ENCODE measurements at regions not wholly inside any gene's neighbourhood (a gene's known extent, or its start where the extent isn't known, plus 50 kb on each side); places are given as distances from the start of the nearest gene placed in this dataset.

GRCh38 chr5:91474201-91474600, 91.1 kb upstream of the ARRDC3 start:
- TF ChIP-seq, protein P1, sequence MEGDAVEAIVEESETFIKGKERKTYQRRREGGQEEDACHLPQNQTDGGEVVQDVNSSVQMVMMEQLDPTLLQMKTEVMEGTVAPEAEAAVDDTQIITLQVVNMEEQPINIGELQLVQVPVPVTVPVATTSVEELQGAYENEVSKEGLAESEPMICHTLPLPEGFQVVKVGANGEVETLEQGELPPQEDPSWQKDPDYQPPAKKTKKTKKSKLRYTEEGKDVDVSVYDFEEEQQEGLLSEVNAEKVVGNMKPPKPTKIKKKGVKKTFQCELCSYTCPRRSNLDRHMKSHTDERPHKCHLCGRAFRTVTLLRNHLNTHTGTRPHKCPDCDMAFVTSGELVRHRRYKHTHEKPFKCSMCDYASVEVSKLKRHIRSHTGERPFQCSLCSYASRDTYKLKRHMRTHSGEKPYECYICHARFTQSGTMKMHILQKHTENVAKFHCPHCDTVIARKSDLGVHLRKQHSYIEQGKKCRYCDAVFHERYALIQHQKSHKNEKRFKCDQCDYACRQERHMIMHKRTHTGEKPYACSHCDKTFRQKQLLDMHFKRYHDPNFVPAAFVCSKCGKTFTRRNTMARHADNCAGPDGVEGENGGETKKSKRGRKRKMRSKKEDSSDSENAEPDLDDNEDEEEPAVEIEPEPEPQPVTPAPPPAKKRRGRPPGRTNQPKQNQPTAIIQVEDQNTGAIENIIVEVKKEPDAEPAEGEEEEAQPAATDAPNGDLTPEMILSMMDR (IDR thresholded peaks at IDR 0.05), result no peak
- no peak for TF ChIP-seq EZH2 (IDR thresholded peaks at IDR 0.05; ENCODE audit: borderline replicate concordance, insufficient read depth, low read depth, low read length, poor library complexity, severe bottlenecking)

Measured in B cell (primary cell).